GM18508 (cell line): ENCODE measurements at regions not wholly inside any gene's neighbourhood (a gene's known extent, or its start where the extent isn't known, plus 50 kb on each side); places are given as distances from the start of the nearest gene placed in this dataset.
A peak's percentile ranks its signal among the peaks of the same experiment; 100 is the strongest.
"Not testable (repeated sequence)": the region's sequence is repeated elsewhere in the genome, so short reads cannot be mapped to it uniquely, and the experiment has no call there.

ENCODE experiments used
- ATAC-seq: cut with Tn5 transposase; IDR thresholded peaks from one replicate; pipeline ENCODE4 v1.9.1; 2021; ENCODE audit warnings: moderate number of reproducible peaks; ENCODE audit not compliant: insufficient read depth, unreplicated experiment

- ATAC-seq = no peak
Observed at GRCh38 chr6:168925671-168926070, 328.0 kb downstream of the THBS2 start.

DNA sequence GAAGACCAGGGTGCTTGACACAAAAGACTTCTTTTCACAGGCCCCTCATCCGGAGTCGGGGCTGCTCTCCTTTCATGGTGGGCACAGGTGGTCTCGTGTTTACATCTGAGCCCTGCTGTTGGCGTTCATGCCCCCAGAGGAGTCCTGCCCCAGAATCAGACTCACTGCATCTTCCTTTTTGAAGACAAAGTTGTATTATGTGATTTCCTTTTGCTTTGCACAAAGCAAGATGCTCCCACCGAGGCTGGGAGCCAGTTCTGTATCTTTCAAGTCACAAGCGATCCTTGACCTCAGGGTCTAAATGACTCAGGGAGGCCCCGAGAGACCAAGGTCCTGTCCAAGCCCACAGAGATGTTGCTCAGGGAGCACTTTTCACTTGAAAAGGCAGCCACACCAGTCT lies 330.5 kb downstream of the THBS2 start:
- ATAC-seq = no peak

DNA sequence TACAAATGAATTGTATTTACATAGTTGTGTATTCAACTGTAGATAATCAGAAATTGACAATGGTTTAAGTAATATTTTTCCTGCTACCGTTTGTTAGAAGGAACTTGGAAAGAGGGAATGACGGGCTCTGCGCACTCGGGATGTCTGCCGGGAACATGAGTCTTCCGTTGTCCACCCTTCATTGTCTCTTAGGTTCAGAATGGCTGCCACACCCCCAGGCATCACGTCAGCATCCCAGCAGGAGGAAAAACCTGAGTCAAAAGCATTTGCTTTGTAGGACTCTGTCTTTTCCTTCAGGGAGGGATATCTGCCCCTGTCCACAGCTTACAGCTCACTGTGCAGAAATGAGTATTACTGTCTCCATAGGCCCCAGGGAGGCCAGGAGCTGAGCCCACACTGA lies 331.2 kb downstream of the THBS2 start:
- ATAC-seq = no peak

DNA sequence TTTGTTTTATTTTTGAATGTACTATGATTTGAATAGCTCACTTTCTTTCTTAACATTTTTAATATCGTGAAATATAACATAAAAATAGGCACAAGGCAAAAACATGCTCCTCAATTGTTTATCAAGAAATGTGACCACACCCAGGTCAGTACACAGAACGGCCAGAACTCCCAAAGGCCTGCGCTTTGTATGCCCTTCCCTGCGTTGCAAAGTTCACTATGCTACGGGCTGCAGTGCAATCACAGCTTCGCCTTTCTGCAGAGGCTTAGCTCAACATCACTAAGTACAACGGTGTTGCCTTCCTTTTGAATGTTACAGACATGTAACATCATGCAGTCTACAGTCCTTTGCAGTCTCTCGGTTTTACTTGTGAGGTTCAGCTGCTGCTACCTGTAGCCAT lies 333.4 kb downstream of the THBS2 start:
- no peak for ATAC-seq

DNA sequence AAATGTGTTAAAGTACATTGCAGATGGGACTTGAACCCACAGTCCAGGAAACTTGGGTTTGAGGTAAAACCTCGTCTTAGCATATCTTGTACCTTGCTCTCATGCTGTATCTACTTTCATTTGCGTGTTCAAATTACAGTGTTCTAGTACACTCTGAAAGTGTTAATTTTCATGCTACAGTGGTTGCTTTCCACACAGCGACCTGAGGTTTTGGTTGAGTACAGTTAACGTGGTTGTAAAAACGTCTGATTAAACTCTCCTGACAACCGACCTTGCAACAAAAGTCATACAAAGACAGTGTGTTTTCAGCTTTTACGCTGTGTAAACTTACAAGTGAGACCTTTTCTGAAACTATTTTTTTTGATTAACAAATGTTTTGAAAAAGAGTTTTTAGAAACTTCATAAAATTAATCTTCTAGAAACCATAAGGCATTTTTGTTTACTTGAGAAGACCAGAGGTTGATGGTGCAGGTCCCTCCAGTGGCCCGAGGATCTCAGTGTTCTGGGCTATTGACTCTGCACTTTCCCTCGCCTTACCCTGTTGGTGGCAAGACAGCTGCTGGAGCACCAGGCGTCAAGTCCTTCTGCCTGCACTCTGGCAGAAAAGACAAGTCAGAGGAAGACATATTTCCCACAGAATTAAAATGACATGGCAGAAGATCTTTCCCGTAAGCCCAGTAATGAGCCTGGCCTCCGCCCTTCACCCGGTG lies 334.0 kb downstream of the THBS2 start:
- no peak for ATAC-seq

GRCh38 chr6:168916576-168917211 lies 337.0 kb downstream of the THBS2 start:
- ATAC-seq = no peak

DNA sequence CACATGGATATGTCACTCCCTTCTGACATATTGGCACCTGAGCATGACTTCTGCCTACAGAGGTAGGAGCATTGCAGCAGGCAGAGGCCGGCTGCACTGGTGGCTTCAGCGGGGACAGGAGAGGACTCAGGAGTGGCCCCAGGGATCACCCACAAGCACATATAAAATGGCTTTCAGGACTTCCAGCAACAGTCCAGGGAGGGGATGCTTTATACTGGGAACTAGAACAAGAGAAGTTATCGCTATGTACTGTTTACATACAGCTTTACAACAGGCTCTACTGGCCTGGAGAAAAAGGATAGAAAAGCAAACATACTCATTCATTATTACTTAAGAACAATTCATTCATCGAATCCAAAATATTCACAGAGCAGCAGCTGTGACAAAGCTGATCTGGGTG lies 337.8 kb downstream of the THBS2 start:
- no peak for ATAC-seq

DNA sequence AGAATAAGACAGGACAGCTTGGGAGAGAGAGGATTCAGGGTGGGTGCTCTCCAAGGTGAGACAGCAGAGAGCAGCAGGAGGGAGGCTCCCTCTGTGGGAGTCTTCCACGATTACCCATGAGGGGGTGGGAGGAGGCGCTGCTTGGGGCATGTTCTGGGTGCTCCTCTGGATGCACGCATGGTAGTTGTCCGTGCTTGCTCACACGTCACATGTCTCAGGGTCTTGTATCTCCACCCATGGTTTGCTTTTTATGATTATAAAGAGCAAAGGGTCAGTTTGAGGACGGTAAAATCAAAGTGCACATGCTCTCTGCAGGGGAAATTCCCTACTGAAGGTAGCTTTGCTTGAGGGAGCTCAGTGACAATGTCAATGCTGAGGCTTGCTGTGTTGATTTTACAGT lies 338.4 kb downstream of the THBS2 start:
- no peak for ATAC-seq

DNA sequence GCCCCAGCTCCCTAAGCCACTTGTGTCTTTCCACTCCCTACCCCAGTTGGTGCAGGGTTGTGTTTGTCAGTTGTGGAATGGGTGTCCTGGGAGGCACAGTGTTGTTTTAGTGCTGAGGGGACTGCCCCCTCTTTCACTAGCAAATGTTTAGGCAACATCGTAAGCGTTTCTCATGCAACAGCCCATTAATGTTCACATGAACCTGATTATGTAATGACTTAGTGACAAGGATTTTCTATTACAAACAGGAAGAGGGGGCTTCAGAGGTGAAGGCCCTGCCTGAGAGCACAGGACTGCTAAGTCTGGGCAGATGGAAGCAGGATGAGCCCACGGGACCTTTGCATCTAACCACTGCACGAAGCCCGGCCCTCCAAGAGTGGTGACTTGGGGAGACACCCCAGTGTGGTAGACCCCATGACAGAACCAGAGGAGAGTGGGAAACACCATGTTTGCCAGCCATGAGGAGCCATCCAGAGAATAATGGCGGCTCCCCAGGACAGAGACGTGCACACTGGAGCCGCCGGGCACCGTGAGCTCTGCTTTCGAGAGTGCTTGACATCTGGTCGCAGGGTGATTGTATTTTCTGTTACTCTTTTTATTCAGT lies 339.7 kb downstream of the THBS2 start:
- ATAC-seq = no peak

DNA sequence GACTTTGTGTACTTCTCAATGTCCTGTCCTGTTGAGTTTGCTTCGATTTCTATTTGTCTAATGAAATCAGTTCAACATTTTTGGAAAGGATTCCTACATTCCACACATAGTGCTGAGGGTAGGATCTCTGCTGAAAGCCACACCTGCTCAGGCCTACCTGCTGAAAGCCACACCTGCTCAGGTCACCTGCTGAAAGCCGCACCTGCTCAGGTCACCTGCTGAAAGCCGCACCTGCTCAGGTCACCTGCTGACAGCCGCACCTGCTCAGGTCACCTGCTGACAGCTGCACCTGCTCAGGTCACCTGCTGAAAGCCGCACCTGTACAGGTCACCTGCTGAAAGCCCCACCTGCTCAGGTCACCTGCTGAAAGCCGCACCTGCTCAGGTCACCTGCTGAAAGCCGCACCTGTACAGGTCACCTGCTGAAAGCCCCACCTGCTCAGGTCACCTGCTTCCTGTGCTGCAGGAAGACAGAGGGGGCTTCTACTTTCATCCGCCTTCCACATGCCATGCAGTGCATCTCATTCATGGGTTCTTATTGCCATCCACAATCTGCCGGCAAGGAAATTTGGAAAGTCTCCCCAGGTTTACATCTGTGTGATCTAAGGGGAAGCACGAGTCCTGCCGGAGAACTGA lies 340.3 kb downstream of the THBS2 start:
- ATAC-seq = not testable (repeated sequence)

GRCh38 chr6:168909288-168909687 lies 344.4 kb downstream of the THBS2 start:
- ATAC-seq = no peak

- ATAC-seq = no peak
Observed at GRCh38 chr6:168908887-168909286, 344.8 kb downstream of the THBS2 start.

DNA sequence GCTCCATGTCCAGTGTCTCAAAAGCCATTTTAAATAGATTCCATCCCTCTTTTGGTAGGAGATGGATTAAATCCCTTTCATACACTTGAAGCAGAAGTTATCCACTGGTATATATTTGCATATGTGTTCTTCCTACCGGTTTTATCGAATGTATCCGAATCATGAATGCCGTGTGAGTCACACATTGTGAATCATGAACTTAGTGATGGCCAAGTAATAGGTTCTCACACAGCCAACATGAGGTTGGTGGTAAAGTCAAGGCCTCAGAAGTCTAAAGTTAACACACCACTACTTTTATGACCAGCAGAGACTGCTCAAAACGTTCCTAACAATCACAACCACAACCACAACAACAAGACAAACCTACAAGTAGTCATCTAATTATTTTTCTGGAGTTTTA lies 345.5 kb downstream of the THBS2 start:
- ATAC-seq = no peak

DNA sequence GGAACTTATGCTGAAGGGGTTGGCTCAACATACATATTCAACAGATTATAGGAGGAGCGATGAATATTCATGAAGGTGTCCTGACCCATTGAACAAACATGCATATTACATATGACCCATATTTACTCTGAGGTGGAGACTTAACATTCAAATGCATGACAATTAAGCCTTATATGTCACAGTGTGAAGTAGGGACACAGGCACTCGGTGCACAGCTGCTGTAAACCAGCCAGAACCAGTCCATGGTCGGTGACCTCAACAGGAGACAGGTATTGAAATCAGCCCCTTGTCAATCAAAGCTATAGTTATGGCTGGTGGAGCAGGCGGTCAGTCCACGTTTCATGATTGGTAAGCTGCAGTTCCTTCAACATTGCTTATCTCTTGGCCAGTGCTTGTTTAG lies 347.3 kb downstream of the THBS2 start:
- ATAC-seq = no peak

- no peak for ATAC-seq
Observed at GRCh38 chr6:168905451-168906090, 348.1 kb downstream of the THBS2 start.

GRCh38 chr6:168903613-168904345 lies 349.9 kb downstream of the THBS2 start:
- no peak for ATAC-seq

DNA sequence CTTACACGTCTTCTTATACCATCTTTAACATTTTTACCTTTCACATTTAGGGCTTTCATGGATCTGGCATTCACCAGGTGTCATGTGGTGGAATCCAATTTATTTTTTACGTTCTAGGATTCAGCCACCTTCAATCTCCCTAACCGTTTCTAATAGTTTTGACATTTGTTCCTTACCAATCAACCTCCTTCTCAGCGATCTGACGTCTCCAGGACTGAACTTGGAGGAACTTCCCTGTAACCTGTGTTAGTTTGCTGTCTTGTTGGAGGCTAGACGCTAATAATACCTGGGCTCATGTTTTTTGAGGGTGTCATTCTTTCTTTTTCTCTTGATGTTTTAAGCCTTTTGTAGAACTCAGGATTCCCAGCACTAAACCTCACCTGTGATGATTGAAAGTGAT lies 351.6 kb downstream of the THBS2 start:
- ATAC-seq = no peak

- no peak for ATAC-seq
Observed at GRCh38 chr6:168901076-168901475, 352.6 kb downstream of the THBS2 start.

GRCh38 chr6:168896321-168896720 lies 357.3 kb downstream of the THBS2 start:
- no peak for ATAC-seq

DNA sequence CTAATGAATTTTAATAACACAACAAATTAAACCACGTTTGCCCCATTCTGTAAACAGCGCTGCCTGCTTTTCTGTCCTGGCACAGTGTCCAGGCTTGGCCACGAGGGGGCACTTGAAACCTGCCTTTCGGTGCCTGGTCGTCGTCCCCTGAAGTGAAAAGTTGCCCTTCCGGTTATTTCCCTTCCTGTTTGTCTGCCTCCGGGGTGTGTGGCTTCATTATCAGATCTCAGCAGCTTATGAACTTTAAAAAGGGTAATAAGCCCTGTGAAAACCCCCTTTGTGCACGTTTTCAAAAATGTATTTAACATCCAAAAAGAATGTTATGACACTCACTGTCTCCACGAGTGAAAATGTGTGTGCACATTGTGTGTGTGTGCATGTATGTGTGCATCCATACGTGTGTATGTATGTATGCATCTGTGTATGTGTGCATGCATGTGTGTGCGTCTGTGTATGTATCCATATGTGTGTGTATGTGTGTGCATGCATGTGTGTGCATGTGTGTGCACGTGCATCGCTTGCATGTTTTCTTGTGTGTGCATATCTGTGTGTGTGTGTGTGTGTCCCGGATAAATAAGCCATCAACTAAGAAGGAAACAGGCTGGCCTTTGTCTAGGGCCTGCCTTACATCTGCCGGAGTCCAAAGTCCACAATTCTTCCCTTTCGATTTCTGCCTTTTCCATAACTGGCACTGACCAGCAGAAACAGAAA lies 358.4 kb downstream of the THBS2 start:
- ATAC-seq = peak; percentile 81
